Urinary bladder (tissue), 3 donors: ENCODE measurements at regions not wholly inside any gene's neighbourhood (a gene's known extent, or its start where the extent isn't known, plus 50 kb on each side); places are given as distances from the start of the nearest gene placed in this dataset.

Experiments
- DNase-seq: peaks from one replicate; pipeline ENCODE4 v3.0.0-alpha.2; 2015; ENCODE audit errors: extremely low spot score
- H3K27ac ChIP-seq: one replicate; pipeline ENCODE4 v1.5.1; 2013; ENCODE audit warnings: low read depth, mild to moderate bottlenecking, moderate library complexity
- H3K36me3 ChIP-seq: one replicate; pipeline ENCODE4 v1.6.1; 2013; ENCODE audit warnings: mild to moderate bottlenecking, moderate library complexity; ENCODE audit not compliant: insufficient read depth
- H3K4me1 ChIP-seq: one replicate; pipeline ENCODE4 v1.6.1; 2013; ENCODE audit warnings: mild to moderate bottlenecking, moderate library complexity; ENCODE audit not compliant: insufficient read depth
- H3K4me3 ChIP-seq: one replicate; pipeline ENCODE4 v1.5.1; 2013; ENCODE audit warnings: low read depth, low read length
- WGBS: extraction: QIAGEN DNeasy Blood & Tissue Kit; methylation state at CpG from one replicate; pipeline ENCODE4 v1.1.7; 2013; 5-methylcytosine and 5-hydroxymethylcytosine counted together
- donor health status: healthy with polysubstance abuse.
- donor health status: healthy.

DNA sequence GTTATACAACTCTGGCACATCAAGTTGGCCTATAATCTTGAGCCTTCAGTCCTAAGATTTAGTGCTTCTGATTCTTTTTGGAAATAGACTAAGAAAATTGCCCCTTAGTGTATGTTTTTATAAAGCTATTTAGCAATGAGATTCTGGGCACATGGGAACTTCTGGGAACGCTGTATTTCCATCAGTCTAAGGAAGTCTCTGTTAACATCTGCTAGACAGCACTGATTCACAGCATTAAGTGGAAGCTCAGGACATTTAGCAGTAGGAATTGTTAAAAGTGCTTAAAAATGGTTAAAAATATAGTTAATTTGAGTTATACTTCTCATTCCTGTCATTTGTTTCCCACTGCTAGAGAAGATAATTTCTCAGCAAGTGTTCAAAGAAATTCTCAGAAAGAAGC is 579.1 kb downstream of the SLC16A7 start:
- no peak overlapping the region for H3K27ac ChIP-seq
- H3K4me1 ChIP-seq, result no peaks in the 10 kb centered on the region
- H3K36me3 ChIP-seq, result no peaks in the 10 kb centered on the region
- 45% methylated on average over 1 of the region's 1 CpG for WGBS
- no peak overlapping the region for H3K4me3 ChIP-seq
- no peak for DNase-seq

- Histone ChIP-seq H3K4me3 (no peak overlapping the region), H3K4me1 (no peaks in the 10 kb centered on the region), H3K27ac (no peak overlapping the region), H3K36me3 (no peaks in the 10 kb centered on the region)
- 72% methylated on average over 6 of the region's 6 CpGs for WGBS
- no peak for DNase-seq
Observed at GRCh38 chr12:60176891-60177290, 581.1 kb downstream of the SLC16A7 start.

- DNase-seq, result no peak
- Histone ChIP-seq H3K4me3 (no peak overlapping the region), H3K36me3 (no peaks in the 10 kb centered on the region), H3K4me1 (no peaks in the 10 kb centered on the region), H3K27ac (no peak overlapping the region)
- WGBS, result 93% methylated on average over 2 of the region's 2 CpGs
Observed at GRCh38 chr12:60180298-60180697, 584.5 kb downstream of the SLC16A7 start.

GRCh38 chr12:60182354-60182753 is 586.5 kb downstream of the SLC16A7 start:
- no peak for DNase-seq
- Histone ChIP-seq H3K27ac (no peak overlapping the region), H3K36me3 (no peaks in the 10 kb centered on the region), H3K4me1 (no peaks in the 10 kb centered on the region), H3K4me3 (no peak overlapping the region)
- 90% methylated on average over 1 of the region's 1 CpG for WGBS

DNA sequence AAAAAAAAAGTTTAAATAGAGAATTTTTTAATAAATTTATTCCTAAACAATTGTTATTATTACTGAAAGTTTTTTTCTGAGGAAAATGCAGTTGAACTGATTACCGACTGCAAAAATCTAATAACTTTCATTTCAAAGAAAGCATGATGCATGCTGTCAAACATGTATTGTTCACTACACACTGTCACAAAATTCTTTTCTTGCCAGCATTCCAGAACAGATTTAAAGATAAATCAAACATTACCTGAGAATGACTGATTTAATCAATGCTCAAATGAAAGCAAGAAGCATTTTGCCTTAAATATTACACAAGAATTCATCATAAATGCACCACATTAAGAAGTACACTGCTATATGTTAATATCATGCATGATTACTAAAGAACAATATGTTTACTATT is 588.3 kb downstream of the SLC16A7 start:
- Histone ChIP-seq H3K27ac (no peak overlapping the region), H3K36me3 (no peaks in the 10 kb centered on the region), H3K4me1 (no peaks in the 10 kb centered on the region), H3K4me3 (no peak overlapping the region)
- WGBS, result 84% methylated on average over 1 of the region's 1 CpG
- DNase-seq, result no peak

GRCh38 chr12:60185060-60185459 is 589.2 kb downstream of the SLC16A7 start:
- H3K4me1 ChIP-seq, result no peaks in the 10 kb centered on the region
- H3K4me3 ChIP-seq, result no peak overlapping the region
- DNase-seq, result no peak
- no peak overlapping the region for H3K27ac ChIP-seq
- WGBS, result 83% methylated on average over 4 of the region's 4 CpGs
- H3K36me3 ChIP-seq, result no peaks in the 10 kb centered on the region

- no peak overlapping the region for H3K4me3 ChIP-seq
- H3K36me3 ChIP-seq, result no peaks in the 10 kb centered on the region
- no peak for DNase-seq
- 71% methylated on average over 1 of the region's 1 CpG for WGBS
- H3K27ac ChIP-seq, result no peak overlapping the region
- H3K4me1 ChIP-seq, result no peaks in the 10 kb centered on the region
Observed at GRCh38 chr12:60191271-60191670, 595.4 kb downstream of the SLC16A7 start.

DNA sequence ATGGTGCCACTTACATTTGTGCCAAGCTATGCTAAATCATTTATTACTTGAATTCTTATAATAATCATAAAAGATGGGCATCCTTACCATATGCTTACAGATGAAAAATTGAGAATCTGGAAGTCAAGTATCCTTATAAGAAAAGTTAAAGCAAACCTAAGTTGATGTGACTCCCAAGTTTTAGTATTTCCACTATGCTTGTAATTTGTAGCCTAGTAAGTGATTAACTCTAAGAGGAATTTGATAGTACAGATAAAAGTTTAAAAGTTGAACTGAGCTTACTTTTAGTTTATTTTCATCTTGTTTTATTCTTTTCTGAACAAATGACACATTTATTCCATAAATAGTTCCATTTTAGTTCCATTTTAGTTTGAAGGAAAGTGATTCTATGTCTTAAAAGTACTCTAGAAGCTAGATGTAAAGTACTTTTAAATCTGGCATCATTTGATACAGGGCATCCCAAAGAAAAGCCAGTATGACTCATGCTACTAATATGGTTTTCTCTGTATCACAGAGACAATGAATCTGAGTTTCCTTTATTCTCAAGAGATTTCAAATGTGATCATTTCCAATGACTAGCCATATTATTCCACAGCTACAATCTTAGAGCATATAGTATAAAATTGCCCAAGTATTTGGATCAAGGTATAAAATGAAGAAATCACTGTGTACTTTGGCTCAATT is 596.0 kb downstream of the SLC16A7 start:
- Histone ChIP-seq H3K4me1 (no peaks in the 10 kb centered on the region), H3K36me3 (no peaks in the 10 kb centered on the region), H3K4me3 (no peak overlapping the region), H3K27ac (no peak overlapping the region)
- no peak for DNase-seq

DNA sequence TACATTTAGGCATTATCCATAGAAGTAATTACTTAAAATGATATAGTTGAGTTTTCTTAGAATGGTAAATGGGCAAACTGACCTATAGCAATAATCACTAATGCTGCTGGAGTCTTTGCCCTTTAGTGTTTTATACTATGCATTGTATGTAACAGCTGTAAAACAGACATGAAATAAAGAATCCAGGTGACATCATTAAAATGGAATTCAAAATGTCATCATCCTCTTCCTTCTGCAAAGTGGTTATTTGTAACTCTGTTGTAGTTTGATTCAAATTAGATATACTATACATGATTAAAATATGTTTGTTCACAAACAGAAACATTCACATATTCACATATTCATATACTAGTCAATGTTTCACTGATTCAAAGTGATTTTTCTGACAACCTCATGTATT is 598.8 kb downstream of the SLC16A7 start:
- H3K36me3 ChIP-seq, result no peaks in the 10 kb centered on the region
- no peak for DNase-seq

DNA sequence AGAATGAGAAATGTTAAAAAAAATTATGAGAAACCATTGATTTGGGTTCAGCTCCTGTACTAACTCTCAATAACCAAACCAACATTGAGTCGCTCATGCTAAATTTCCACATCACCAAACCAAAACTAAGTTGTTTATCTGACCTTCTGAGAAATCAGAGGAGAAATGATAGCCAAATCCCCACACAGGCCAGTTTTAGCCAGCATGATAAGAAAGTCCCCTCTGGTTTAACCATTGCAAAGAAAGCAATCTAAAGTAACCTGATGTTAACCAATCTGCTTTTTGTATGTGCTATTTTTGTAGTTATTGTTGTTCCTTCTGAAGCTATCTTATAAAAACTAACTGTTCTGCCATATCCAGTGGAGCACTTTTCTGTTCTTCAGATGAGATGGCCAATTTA is 599.7 kb downstream of the SLC16A7 start:
- no peak overlapping the region for H3K27ac ChIP-seq
- WGBS, result 94% methylated on average over 1 of the region's 1 CpG

More for the DNA sequence above, 598.8 kb downstream of the SLC16A7 start:
- H3K4me1 ChIP-seq, result no peaks in the 10 kb centered on the region
- H3K4me3 ChIP-seq, result no peak overlapping the region
- H3K27ac ChIP-seq, result no peak overlapping the region

GRCh38 chr12:60196366-60196765 is 600.5 kb downstream of the SLC16A7 start:
- Histone ChIP-seq H3K27ac (no peak overlapping the region), H3K4me1 (no peaks in the 10 kb centered on the region), H3K36me3 (no peaks in the 10 kb centered on the region), H3K4me3 (no peak overlapping the region)
- DNase-seq, result no peak
- 96% methylated on average over 10 of the region's 10 CpGs for WGBS

More for the DNA sequence above, 599.7 kb downstream of the SLC16A7 start:
- no peaks in the 10 kb centered on the region for H3K4me1 ChIP-seq
- no peak overlapping the region for H3K4me3 ChIP-seq
- no peak for DNase-seq
- H3K36me3 ChIP-seq, result no peaks in the 10 kb centered on the region

GRCh38 chr12:60197589-60197988 is 601.8 kb downstream of the SLC16A7 start:
- DNase-seq, result no peak
- H3K4me3 ChIP-seq, result no peak overlapping the region
- no peak overlapping the region for H3K27ac ChIP-seq
- 77% methylated on average over 2 of the region's 2 CpGs for WGBS
- H3K36me3 ChIP-seq, result no peaks in the 10 kb centered on the region
- H3K4me1 ChIP-seq, result no peaks in the 10 kb centered on the region

DNA sequence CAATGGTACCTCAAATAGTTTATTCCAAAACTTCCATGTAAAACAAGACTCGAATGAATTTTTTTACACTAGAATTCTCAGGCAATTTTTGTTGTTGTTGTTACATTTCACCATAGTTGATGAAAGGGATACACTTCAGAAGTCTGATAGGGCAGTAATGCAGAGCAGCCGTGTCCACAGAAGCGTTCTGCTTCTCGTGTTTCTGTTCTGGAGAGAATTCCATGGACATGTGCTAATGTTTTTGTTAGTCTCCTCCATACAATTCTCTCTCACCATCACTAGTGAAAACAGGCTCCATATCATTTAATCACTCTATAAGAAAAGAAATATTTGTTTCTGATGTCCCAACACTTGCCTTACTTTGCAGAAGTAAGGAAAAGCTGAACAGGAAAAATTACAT is 606.1 kb downstream of the SLC16A7 start:
- Histone ChIP-seq H3K4me1 (no peaks in the 10 kb centered on the region), H3K36me3 (no peaks in the 10 kb centered on the region), H3K27ac (no peak overlapping the region), H3K4me3 (no peak overlapping the region)
- WGBS, result 50% methylated on average over 4 of the region's 4 CpGs
- DNase-seq, result no peak

- 93% methylated on average over 1 of the region's 1 CpG for WGBS
- Histone ChIP-seq H3K4me3 (no peak overlapping the region), H3K36me3 (no peaks in the 10 kb centered on the region), H3K4me1 (no peaks in the 10 kb centered on the region), H3K27ac (no peak overlapping the region)
- no peak for DNase-seq
Observed at GRCh38 chr12:60205500-60205899, 609.7 kb downstream of the SLC16A7 start.

- H3K4me1 ChIP-seq, result no peaks in the 10 kb centered on the region
- H3K4me3 ChIP-seq, result no peak overlapping the region
- H3K36me3 ChIP-seq, result no peaks in the 10 kb centered on the region
- H3K27ac ChIP-seq, result no peak overlapping the region
- no peak for DNase-seq
Observed at GRCh38 chr12:60209521-60209920, 613.7 kb downstream of the SLC16A7 start.
